Calu3 (cell line): ENCODE measurements at regions not wholly inside any gene's neighbourhood (a gene's known extent, or its start where the extent isn't known, plus 50 kb on each side); places are given as distances from the start of the nearest gene placed in this dataset.

Experiments used
- BruUV-seq: library from RNA; stranded (reverse); fragments of 400-500 nt; replicated peaks from 2 replicates; lab custom pipeline; 2021; lab: Mats Ljungman, UMichigan
- CTCF ChIA-PET: fragments of 300-600 bp; sonication (Branson Sonifier 250); formaldehyde crosslinking; loops from one replicate; lab custom pipeline; 2022; ENCODE audit warnings: antibody characterized with exemption; lab: Charles Lee
- DNase-seq: peaks from one replicate; pipeline ENCODE4 v3.0.0; 2022
- H3K27ac Mint-ChIP-seq: one replicate; pipeline ENCODE4 v1.8.0; 2022; ENCODE audit warnings: mixed read lengths; ENCODE audit not compliant: unreplicated experiment
- H3K27me3 Mint-ChIP-seq: one replicate; pipeline ENCODE4 v1.8.0; 2022; ENCODE audit warnings: mixed read lengths; ENCODE audit not compliant: unreplicated experiment
- H3K36me3 Mint-ChIP-seq: one replicate; pipeline ENCODE4 v1.8.0; 2022; ENCODE audit warnings: mild to moderate bottlenecking, moderate library complexity, mixed read lengths; ENCODE audit not compliant: insufficient read depth, unreplicated experiment
- H3K4me1 Mint-ChIP-seq: one replicate; pipeline ENCODE4 v1.8.0; 2022; ENCODE audit warnings: mild to moderate bottlenecking, low read depth, mixed read lengths; ENCODE audit not compliant: unreplicated experiment
- H3K4me3 Mint-ChIP-seq: one replicate; pipeline ENCODE4 v1.8.0; 2022; ENCODE audit warnings: mild to moderate bottlenecking, low read depth, moderate library complexity, mixed read lengths; ENCODE audit not compliant: unreplicated experiment
- H3K9me3 Mint-ChIP-seq: one replicate; pipeline ENCODE4 v1.8.0; 2022; ENCODE audit warnings: low read depth, mixed read lengths; ENCODE audit not compliant: unreplicated experiment
- CTCF ChIP-seq: fragments of 200-600 bp; IDR thresholded peaks from one replicate; pipeline ENCODE4 v1.8.0; 2022; ENCODE audit warnings: antibody characterized with exemption; ENCODE audit not compliant: unreplicated experiment
- intact Hi-C: fragments of 100-400 bp; cut with micrococcal nuclease; formaldehyde crosslinking; loops from one replicate; pipeline ENCODE4 v1.10.0; 2022; ENCODE audit not compliant: unreplicated experiment

GRCh38 chr21:19290328-19290727 lies 886.7 kb upstream of the TMPRSS15 start:
- BruUV-seq: no TSS peak
- Mint-ChIP-seq H3K36me3 (no peaks in the 10 kb centered on the region), H3K27me3 (no peaks in the 10 kb centered on the region), H3K9me3 (peaks cover 12% of the 10 kb centered on the region), H3K27ac (no peak overlapping the region), H3K4me3 (no peak overlapping the region), H3K4me1 (no peaks in the 10 kb centered on the region)
- no peak for DNase-seq
- CTCF ChIA-PET: no interaction called here
- no peak for TF ChIP-seq CTCF
- intact Hi-C loops: no loop called here

- H3K27me3 Mint-ChIP-seq: no peaks in the 10 kb centered on the region
- no peak overlapping the region for H3K27ac Mint-ChIP-seq
- H3K9me3 Mint-ChIP-seq: no peaks in the 10 kb centered on the region
- no peaks in the 10 kb centered on the region for H3K36me3 Mint-ChIP-seq
- intact Hi-C loops: no loop called here
- H3K4me1 Mint-ChIP-seq: no peaks in the 10 kb centered on the region
- no peak overlapping the region for H3K4me3 Mint-ChIP-seq
- TF ChIP-seq CTCF: no peak
- DNase-seq: no peak
- CTCF ChIA-PET: no interaction called here
- no TSS peak for BruUV-seq
Measured at GRCh38 chr21:19320291-19320690, 916.7 kb upstream of the TMPRSS15 start.

- DNase-seq: no peak
- no peaks in the 10 kb centered on the region for H3K4me1 Mint-ChIP-seq
- no peaks in the 10 kb centered on the region for H3K9me3 Mint-ChIP-seq
- H3K27ac Mint-ChIP-seq: no peak overlapping the region
- H3K27me3 Mint-ChIP-seq: no peaks in the 10 kb centered on the region
- intact Hi-C loops: no loop called here
- H3K4me3 Mint-ChIP-seq: no peak overlapping the region
- BruUV-seq: no TSS peak
- CTCF ChIA-PET: no interaction called here
- no peaks in the 10 kb centered on the region for H3K36me3 Mint-ChIP-seq
- no peak for TF ChIP-seq CTCF
Measured at GRCh38 chr21:19321688-19322087, 918.1 kb upstream of the TMPRSS15 start.

- DNase-seq: no peak
- no peak for TF ChIP-seq CTCF
- intact Hi-C loops: no loop called here
- H3K4me3 Mint-ChIP-seq: no peak overlapping the region
- H3K27me3 Mint-ChIP-seq: no peaks in the 10 kb centered on the region
- no peaks in the 10 kb centered on the region for H3K9me3 Mint-ChIP-seq
- CTCF ChIA-PET: no interaction called here
- H3K36me3 Mint-ChIP-seq: no peaks in the 10 kb centered on the region
- H3K27ac Mint-ChIP-seq: no peak overlapping the region
- no peaks in the 10 kb centered on the region for H3K4me1 Mint-ChIP-seq
- BruUV-seq: no TSS peak
Measured at GRCh38 chr21:19322360-19322759, 918.8 kb upstream of the TMPRSS15 start.
